ENCODE measurements at regions not wholly inside any gene's neighbourhood (a gene's known extent, or its start where the extent isn't known, plus 50 kb on each side); places are given as distances from the start of the nearest gene placed in this dataset.

DNA sequence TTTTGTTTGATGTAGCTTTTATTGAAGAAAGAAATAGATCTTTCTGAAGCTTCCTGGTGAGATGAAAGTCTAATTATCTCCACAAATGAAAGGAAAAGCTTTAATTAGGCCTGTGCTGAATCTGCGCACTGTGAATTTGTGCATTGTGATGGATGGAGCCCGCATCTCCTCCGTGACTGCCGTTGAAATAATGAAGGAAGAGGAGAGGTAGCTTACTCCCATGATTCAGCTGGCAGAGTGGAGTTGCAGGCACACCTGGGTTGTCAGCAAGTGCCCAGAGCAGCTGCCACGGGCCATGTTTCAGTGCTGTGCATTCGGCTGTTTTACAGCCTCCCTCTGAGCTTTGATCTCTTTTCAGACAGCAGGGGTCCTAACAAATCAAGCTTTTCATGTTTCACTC, 735.3 kb upstream of the TENM3 start:
- DNase-seq, result no peak

GRCh38 chr4:181508601-181509000, 734.6 kb upstream of the TENM3 start:
- DNase-seq, result no peak

DNA sequence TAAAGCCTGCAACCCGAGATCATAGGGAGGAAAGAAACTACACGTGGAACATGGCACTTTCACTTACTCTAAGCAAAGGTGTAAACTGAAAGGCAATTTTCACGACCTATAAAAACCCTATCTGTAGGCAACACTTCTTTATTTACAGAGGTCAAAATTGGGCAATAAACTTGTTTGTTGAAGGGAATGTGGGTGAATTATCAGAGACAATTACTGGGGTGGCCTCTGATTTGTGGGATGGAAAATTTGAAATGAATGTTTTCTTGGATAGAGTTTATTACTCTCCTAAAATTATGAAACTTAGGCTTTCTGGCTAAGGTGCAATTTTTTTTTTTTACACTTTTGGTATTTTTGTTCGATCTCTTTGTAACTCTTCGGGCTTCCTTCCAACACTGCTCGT, 734.1 kb upstream of the TENM3 start:
- DNase-seq, result no peak

GRCh38 chr4:181517491-181517890, 725.7 kb upstream of the TENM3 start:
- DNase-seq, result peak; percentile 37

DNA sequence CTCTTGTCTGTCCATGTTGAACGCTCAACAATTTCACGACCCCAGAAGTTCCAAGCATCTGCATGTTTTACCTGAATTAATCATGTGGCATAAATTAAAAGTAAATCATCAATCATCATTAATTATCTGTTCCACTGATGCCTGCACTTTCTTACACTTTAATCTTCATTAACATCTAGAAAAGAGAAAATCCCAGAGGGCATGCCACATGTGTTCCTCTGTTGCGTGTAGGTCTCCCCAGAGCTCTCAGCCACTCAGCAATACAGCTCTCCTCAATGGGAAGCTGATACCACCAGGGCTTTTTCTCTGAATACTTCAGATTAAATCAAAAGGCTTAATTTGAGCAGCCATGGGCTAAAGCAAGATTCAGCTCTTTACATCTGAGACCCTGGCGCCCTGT, 722.4 kb upstream of the TENM3 start:
- no peak for DNase-seq

DNA sequence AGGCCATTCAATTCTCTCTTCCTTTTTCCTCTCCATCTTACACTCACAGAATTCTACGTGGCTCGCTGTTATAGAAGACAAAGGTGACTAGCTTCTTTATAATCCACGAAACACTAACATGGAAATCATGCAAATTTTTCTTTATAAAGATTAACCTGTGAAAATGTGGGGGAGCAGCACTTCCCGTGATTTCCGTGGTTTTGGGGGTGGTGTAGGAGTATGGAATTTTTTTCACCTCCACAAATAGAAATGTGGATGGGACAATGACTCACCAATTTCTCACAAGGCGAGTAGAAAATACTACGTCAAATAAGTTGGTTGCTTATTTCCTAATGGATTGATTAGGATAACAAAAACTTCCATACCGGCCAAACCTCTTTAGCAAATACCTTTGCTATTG, 719.2 kb upstream of the TENM3 start:
- DNase-seq, result no peak

- DNase-seq, result no peak
Observed at GRCh38 chr4:181524499-181524898, 718.7 kb upstream of the TENM3 start.

DNA sequence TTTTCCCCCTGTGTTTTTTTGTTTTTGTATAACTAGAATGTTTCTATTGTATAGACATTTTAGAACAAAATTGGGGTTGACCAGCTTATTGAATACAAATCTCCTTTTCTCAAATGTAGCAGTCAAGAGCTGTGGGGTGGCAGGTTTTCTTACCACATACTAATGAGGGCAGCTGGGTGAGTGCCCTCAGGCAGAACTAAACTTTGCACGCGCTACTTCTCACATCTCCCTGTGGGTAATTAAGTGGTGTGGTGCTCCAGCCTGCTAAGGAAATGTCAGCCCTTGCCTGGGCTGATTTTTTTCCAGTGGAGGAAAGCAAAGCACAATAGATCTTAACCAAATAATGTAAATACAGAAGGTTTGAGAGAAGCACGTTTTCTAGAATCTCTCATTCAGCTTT, 717.6 kb upstream of the TENM3 start:
- DNase-seq, result no peak

GRCh38 chr4:181528570-181529184, 714.5 kb upstream of the TENM3 start:
- DNase-seq, result peak; percentile 74

GRCh38 chr4:181529537-181529936, 713.7 kb upstream of the TENM3 start:
- no peak for DNase-seq

GRCh38 chr4:181536196-181536746, 706.9 kb upstream of the TENM3 start:
- no peak for DNase-seq

GRCh38 chr4:181536811-181537434, 706.3 kb upstream of the TENM3 start:
- no peak for DNase-seq

DNA sequence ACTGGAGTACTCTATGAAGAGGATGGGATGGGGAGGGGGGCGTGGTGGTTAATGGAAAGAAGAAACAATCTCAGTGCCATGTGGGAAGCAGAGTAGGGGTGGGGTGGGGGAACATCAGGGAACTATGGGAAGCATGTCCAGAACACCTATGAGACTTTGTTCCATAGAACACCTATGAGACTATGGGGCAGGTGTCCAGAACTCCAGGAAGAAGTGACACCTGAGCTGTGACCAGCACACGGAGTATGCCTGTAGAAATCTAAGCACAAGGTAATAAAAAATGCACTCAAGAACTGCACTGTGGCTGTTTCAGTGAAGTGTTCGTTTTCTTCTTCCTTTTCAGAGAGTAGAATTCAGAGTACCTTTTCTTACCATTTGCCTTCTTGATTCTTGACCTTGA, 704.8 kb upstream of the TENM3 start:
- no peak for DNase-seq

DNA sequence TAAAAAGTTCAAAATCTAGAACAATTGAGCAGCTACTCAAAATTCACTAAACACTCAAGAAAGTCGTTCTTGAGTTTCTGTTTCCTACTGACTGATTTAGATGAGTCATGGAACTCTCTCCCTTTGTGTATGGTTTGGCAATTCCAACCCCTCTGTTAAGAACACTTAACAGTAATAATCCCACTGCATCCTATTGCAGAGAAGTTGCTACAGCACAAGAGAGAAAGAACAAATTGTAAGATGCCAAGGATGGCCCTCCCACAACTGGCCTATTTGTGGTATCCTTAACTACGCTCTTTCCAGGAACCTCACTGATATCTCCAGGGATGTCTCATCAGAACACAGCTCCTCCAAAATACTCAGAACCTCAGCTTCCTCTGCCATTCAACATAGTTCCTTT, 701.8 kb upstream of the TENM3 start:
- DNase-seq, result peak; percentile 8

DNA sequence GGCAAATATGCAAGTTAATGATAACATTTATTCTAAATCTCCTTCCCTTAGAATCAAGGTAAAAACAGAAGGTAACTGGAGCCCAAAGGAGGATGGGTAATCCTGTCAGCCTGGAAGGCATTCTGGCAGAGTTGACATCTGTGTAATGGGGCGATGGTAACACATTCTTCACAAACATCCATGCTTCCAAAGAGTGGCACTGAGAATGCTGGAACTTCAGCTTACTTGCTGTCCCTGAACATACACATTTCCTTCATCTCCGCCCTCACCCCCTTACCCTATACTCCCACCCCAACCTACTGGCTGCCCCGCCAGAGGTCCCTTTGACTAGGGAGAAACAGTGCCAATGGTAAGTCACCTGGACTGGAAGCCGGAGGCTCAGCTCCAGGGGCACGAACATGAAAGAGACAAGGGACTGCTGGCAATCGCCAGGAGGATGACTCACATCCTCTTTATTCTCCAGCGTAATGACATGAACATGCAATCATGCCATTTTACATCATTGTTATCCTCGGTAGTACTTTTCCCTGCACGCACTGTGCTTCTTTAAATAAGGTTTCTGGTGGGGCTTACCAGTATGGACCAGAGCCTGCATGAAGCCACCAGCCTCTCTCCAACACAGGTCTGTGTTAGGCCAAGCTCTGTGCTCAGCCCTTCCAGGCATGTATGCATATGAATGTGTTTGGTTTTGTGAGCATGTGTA, 694.2 kb upstream of the TENM3 start:
- peak; percentile 83 for DNase-seq

GRCh38 chr4:181549576-181550188, 693.5 kb upstream of the TENM3 start:
- DNase-seq, result no peak

- DNase-seq, result no peak
Observed at GRCh38 chr4:181550381-181550780, 692.8 kb upstream of the TENM3 start.

GRCh38 chr4:181559637-181560036, 683.6 kb upstream of the TENM3 start:
- DNase-seq, result no peak

GRCh38 chr4:181562399-181562798, 680.8 kb upstream of the TENM3 start:
- no peak for DNase-seq

GRCh38 chr4:181564625-181565024, 678.6 kb upstream of the TENM3 start:
- no peak for DNase-seq

DNA sequence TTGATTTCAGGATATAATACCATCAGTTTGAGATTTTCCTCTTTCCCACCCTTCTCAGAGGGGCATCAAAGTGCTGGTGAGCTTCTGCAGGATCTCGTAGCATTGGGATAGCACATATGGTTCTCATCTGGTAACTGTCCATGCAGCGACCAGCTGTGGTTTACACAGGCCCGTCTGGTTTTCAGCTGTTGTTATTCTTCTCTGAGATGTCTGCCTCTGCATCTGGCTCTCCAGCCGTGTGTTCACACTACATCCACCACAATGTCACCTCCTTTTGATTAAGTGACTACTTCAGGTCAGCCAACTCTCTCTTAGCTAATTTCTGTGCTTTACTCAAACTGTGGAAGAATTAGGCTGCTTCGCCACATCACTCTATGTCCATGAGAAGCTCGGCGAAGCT, 676.7 kb upstream of the TENM3 start:
- DNase-seq, result peak; percentile 66

GRCh38 chr4:181569553-181569952, 673.6 kb upstream of the TENM3 start:
- peak; percentile 61 for DNase-seq

GRCh38 chr4:181578911-181579310, 664.3 kb upstream of the TENM3 start:
- DNase-seq, result no peak

DNA sequence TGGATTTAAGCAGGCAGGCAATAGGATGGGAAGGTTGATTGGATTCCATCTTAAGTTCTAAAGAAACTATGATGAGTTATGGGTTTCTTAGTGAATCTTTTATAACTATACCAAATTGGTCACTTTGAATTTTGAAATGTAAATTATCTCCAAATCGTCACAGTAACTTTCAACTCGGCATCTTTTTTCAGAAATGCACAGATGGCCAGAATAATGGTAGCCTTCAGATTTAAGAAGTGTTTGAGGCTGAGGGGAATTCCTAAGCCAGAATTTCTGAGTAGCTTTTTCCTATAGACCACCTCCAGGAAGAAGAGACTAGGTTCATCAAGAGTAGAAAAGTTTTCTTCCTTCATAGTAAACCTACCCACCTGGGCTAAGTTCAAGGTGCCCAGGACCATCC, 663.7 kb upstream of the TENM3 start:
- no peak for DNase-seq

Measured in fibroblast of skin of right quadriceps (primary cell).